ENCODE measurements at regions not wholly inside any gene's neighbourhood (a gene's known extent, or its start where the extent isn't known, plus 50 kb on each side); places are given as distances from the start of the nearest gene placed in this dataset.

GRCh38 chr3:24043985-24044384 is 98.9 kb downstream of the NR1D2 start:
- CTCF ChIA-PET (ENCODE audit: partially characterized antibody) = interaction anchor here (1.1 to 1.8 kb wide), 3 partner anchors 14 to 142 kb away, joined by 3 to 6 read pairs (median 4); no protein-coding TSS in a partner anchor
- DNase-seq (ENCODE audit: low read depth in 1 of 2, low spot score in 2 of 2) (no peak), FAIRE-seq (no peak)

More at GRCh38 chr3:24043985-24044384, 98.9 kb downstream of the NR1D2 start:
- Histone ChIP-seq H3K9ac (replicated peaks in 1 of 4; ENCODE audit: extremely low read depth in 1 of 4, low read depth in 3 of 4, low read length in 3 of 4) (no peak overlapping the region; a peak in 1 of 7 replicates), H3K56ac (replicated peaks; ENCODE audit: insufficient read length, low read depth, low read length) (no peak overlapping the region), H2BK15ac (ENCODE audit: low read length) (no peak overlapping the region), H3K4me1 (replicated peaks in 1 of 4; ENCODE audit: control insufficient read depth in 3 of 4, insufficient read depth in 4 of 4, low read length in 3 of 4) (no peaks in the 10 kb centered on the region), H4K20me1 (replicated peaks in 1 of 2; ENCODE audit: control insufficient read depth in 1 of 2, insufficient read depth in 2 of 2, low read length in 2 of 2) (no peaks in the 10 kb centered on the region), H3K4ac (replicated peaks; ENCODE audit: insufficient read length, low read depth, low read length) (no peak overlapping the region), H3K23me2 (ENCODE audit: low read depth, low read length) (no peaks in the 10 kb centered on the region), H3K36me3 (ENCODE audit: control insufficient read depth in 2 of 4, insufficient read depth in 4 of 4, low read length in 3 of 4) (no peaks in the 10 kb centered on the region), H2BK12ac (ENCODE audit: low read depth, low read length) (no peak overlapping the region), H2BK5ac (ENCODE audit: low read depth, low read length) (no peak overlapping the region), H3K79me1 (ENCODE audit: low read depth, low read length) (no peaks in the 10 kb centered on the region), H4K5ac (ENCODE audit: insufficient read length, low read depth, low read length) (no peak overlapping the region), H3K4me2 (ENCODE audit: insufficient read depth in 1 of 2, low read depth in 2 of 2, low read length in 2 of 2) (no peak overlapping the region), H2AFZ (ENCODE audit: low read length) (no peak overlapping the region), H3K27ac (ENCODE audit: low read depth, low read length) (no peak overlapping the region), H3K4me3 (ENCODE audit: extremely low read depth in 1 of 4, insufficient read depth in 2 of 4, low read depth in 3 of 4, low read length in 4 of 4) (no peak overlapping the region), H3K14ac (ENCODE audit: insufficient read length) (no peak overlapping the region), H3K79me2 (ENCODE audit: control insufficient read depth in 1 of 2, insufficient read depth in 2 of 2, low read length in 2 of 2) (no peaks in the 10 kb centered on the region), H2BK120ac (replicated peaks; ENCODE audit: low read depth, low read length) (no peak overlapping the region), H3K18ac (ENCODE audit: extremely low read depth, low read length) (no peak overlapping the region), H2BK20ac (ENCODE audit: low read length) (no peak overlapping the region), H3K9me3 (ENCODE audit: insufficient read depth in 2 of 2, low read depth in 1 of 2, low read length in 1 of 2) (no peaks in the 10 kb centered on the region), H4K8ac (ENCODE audit: extremely low read depth, insufficient read depth, low read length) (no peak overlapping the region), H3K27me3 (replicated peaks in 1 of 4; ENCODE audit: control insufficient read depth in 3 of 4, extremely low read depth in 1 of 4, insufficient read depth in 3 of 4, low read length in 3 of 4) (no peaks in the 10 kb centered on the region), H3K23ac (ENCODE audit: insufficient read length) (no peak overlapping the region), H2AK5ac (ENCODE audit: low read depth, low read length) (no peak overlapping the region), H4K91ac (replicated peaks; ENCODE audit: insufficient read length, low read length) (no peak overlapping the region)
- TF ChIP-seq BRCA1 (IDR thresholded peaks at IDR 0.05; ENCODE audit: low read depth, low read length) (no peak), CTBP2 (IDR thresholded peaks at IDR 0.05; ENCODE audit: borderline replicate concordance, insufficient read depth, insufficient read length, low read length) (no peak), POU5F1 (IDR thresholded peaks at IDR 0.05; ENCODE audit: low read depth, low read length) (no peak), MAFK (IDR thresholded peaks at IDR 0.05; ENCODE audit: low read depth, low read length) (no peak), SIRT6 (IDR thresholded peaks at IDR 0.05; ENCODE audit: low read length) (no peak), USF2 (IDR thresholded peaks at IDR 0.05; ENCODE audit: low read length) (no peak), HDAC6 (IDR thresholded peaks at IDR 0.05; ENCODE audit: low read depth, low read length) (no peak), CTCF (IDR thresholded peaks at IDR 0.05; ENCODE audit: control extremely low read depth in 1 of 3, insufficient read depth in 1 of 3, low read depth in 1 of 3, low read length in 3 of 3) (no peak), JUND (IDR thresholded peaks at IDR 0.05; ENCODE audit: low read length) (no peak), NANOG (IDR thresholded peaks at IDR 0.05; ENCODE audit: insufficient read depth, low read depth, low read length, poor library complexity, severe bottlenecking) (no peak)
- POLR2A ChIA-PET (ENCODE audit: partially characterized antibody) = no interaction called here
- 91% methylated on average over 5 of the region's 5 CpGs; no CpG with 5 or more reads in 1 of the 2 experiments for WGBS, 2 experiments (ENCODE audit: extremely low coverage in 1 of 2, insufficient coverage in 1 of 2, insufficient read length in 1 of 2, insufficient replicate concordance in 2 of 2, low coverage in 1 of 2, low lambda C conversion rate in 2 of 2, missing lambda C conversion rate in 1 of 2)

Data from H1 (cell line).